B cell (primary cell): ENCODE measurements at regions not wholly inside any gene's neighbourhood (a gene's known extent, or its start where the extent isn't known, plus 50 kb on each side); places are given as distances from the start of the nearest gene placed in this dataset.

Experiments used
- ATAC-seq: fragments of 200-7000 bp; cut with Tn5 transposase; one replicate; pipeline ENCODE4 v1.10.0; 2021; ENCODE audit warnings: low read depth, mild to moderate bottlenecking, moderate number of reproducible peaks, moderate library complexity
- CTCF ChIA-PET: fragments of 350-600 bp; sonication (Branson Sonifier 250); formaldehyde crosslinking; loops from one replicate; lab custom pipeline; 2021; ENCODE audit warnings: antibody characterized with exemption, inconsistent platforms; lab: Charles Lee
- POLR2A ChIA-PET: fragments of 350-600 bp; sonication (Branson Sonifier 250); formaldehyde crosslinking; loops from one replicate; lab custom pipeline; 2021; ENCODE audit warnings: antibody characterized with exemption; lab: Charles Lee
- DNase-seq: peaks from one replicate; pipeline ENCODE4 v3.0.0; 2013
- H2AFZ ChIP-seq: 2 replicates; pipeline ENCODE4 v1.6.1; 2012; ENCODE audit warnings: mild to moderate bottlenecking, low read depth, low read length; ENCODE audit not compliant: insufficient read depth, poor library complexity, severe bottlenecking
- H3K27ac ChIP-seq, 2 donors: 1 replicate in 1 of 2; 2 replicates in 1 of 2; pipeline ENCODE4 v1.5.1; 2012 to 2013; ENCODE audit warnings: low read length in 2 of 2, mild to moderate bottlenecking in 2 of 2, moderate library complexity in 1 of 2
- H3K27me3 ChIP-seq, 4 experiments: fragments of 200-600 bp in 1 of 4; sonication (generic) in 1 of 4; replicated peaks in 1 of 4; 1 replicate in 2 of 4; 2 replicates in 2 of 4; pipeline versions ENCODE4 v1.6.1 to v1.7.0; 2013 to 2016; ENCODE audit warnings: low read length in 3 of 4, mild to moderate bottlenecking in 2 of 4, mixed read lengths in 1 of 4, moderate library complexity in 1 of 4; ENCODE audit not compliant: insufficient read depth in 4 of 4, control insufficient read depth in 3 of 4; ENCODE audit errors: control extremely low read depth in 1 of 4
- H3K36me3 ChIP-seq, 2 experiments: replicated peaks in 1 of 2; 1 replicate in 1 of 2; 2 replicates in 1 of 2; pipeline versions ENCODE4 v1.6.1 to v1.7.1; 2013; ENCODE audit warnings: low read length in 1 of 2; ENCODE audit not compliant: insufficient read depth in 2 of 2, control insufficient read depth in 1 of 2; ENCODE audit errors: control extremely low read depth in 1 of 2, extremely low read depth in 1 of 2
- H3K4me1 ChIP-seq, 2 donors: fragments of 200-600 bp in 1 of 2; sonication (generic) in 1 of 2; 1 replicate in 1 of 2; 2 replicates in 1 of 2; pipeline versions ENCODE4 v1.5.1 to v1.6.1; 2013 to 2017; ENCODE audit warnings: low read length in 2 of 2; ENCODE audit not compliant: control insufficient read depth in 2 of 2, insufficient read depth in 2 of 2
- H3K4me2 ChIP-seq: replicated peaks from 2 replicates; pipeline ENCODE3; 2012; ENCODE audit warnings: mild to moderate bottlenecking, low read depth, low read length; ENCODE audit not compliant: poor library complexity, severe bottlenecking
- H3K4me3 ChIP-seq, 5 experiments: fragments of 200-600 bp in 1 of 5; sonication (generic) in 1 of 5; 1 replicate in 3 of 5; 2 replicates in 2 of 5; pipeline versions ENCODE4 v1.5.1 to v1.7.0; 2011 to 2016; ENCODE audit warnings: low read length in 4 of 5, mild to moderate bottlenecking in 4 of 5, low read depth in 2 of 5, control low read depth in 1 of 5, moderate library complexity in 1 of 5; ENCODE audit not compliant: insufficient read depth in 1 of 5; ENCODE audit errors: control extremely low read depth in 1 of 5, extremely low read depth in 1 of 5
- H3K79me2 ChIP-seq: fragments of 200-600 bp; sonication (generic); one replicate; pipeline ENCODE4 v1.6.0; 2016; ENCODE audit warnings: low read length; ENCODE audit not compliant: control insufficient read depth, insufficient read depth
- H3K9ac ChIP-seq: fragments of 200-600 bp; sonication (generic); 2 replicates; pipeline ENCODE4 v1.6.1; 2017; ENCODE audit warnings: mild to moderate bottlenecking, low read length, moderate library complexity
- H3K9me3 ChIP-seq, 3 donors: one replicate each; pipeline versions ENCODE4 v1.6.1 to v1.7.1; 2013; ENCODE audit warnings: low read length in 2 of 3; ENCODE audit not compliant: control insufficient read depth in 2 of 3, insufficient read depth in 1 of 3; ENCODE audit errors: control extremely low read depth in 1 of 3
- H4K20me1 ChIP-seq: 2 replicates; pipeline ENCODE4 v1.6.0; 2012; ENCODE audit warnings: mild to moderate bottlenecking, low read length; ENCODE audit not compliant: insufficient read depth, control insufficient read depth, poor library complexity, severe bottlenecking
- H3K27ac Mint-ChIP-seq: one replicate; pipeline ENCODE4 v1.8.0; 2021; ENCODE audit warnings: mixed read lengths
- H3K27me3 Mint-ChIP-seq: one replicate; pipeline ENCODE4 v1.8.0; 2021; ENCODE audit warnings: mixed read lengths
- H3K4me1 Mint-ChIP-seq: one replicate; pipeline ENCODE4 v1.8.0; 2021; ENCODE audit warnings: mixed read lengths
- H3K4me3 Mint-ChIP-seq: one replicate; pipeline ENCODE4 v1.8.0; 2021; ENCODE audit warnings: mixed read lengths
- H3K9me3 Mint-ChIP-seq: one replicate; pipeline ENCODE4 v1.8.0; 2022; ENCODE audit warnings: mixed read lengths; ENCODE audit not compliant: insufficient read depth
- CTCF ChIP-seq: fragments of 200-600 bp; IDR thresholded peaks from one replicate; pipeline ENCODE4 v1.8.0; 2022; ENCODE audit warnings: antibody characterized with exemption, mild to moderate bottlenecking
- EZH2 ChIP-seq: IDR thresholded peaks from 2 replicates; pipeline ENCODE4 v1.6.1; 2012; ENCODE audit warnings: borderline replicate concordance, low read depth, mild to moderate bottlenecking, moderate library complexity, low read length; ENCODE audit not compliant: insufficient read depth, poor library complexity, severe bottlenecking
- WGBS: methylation state at CpG from one replicate; pipeline ENCODE4 v1.1.5; 2013; ENCODE audit warnings: missing lambda C conversion rate; ENCODE audit not compliant: insufficient coverage; 5-methylcytosine and 5-hydroxymethylcytosine counted together
- intact Hi-C: fragments of 100-400 bp; cut with micrococcal nuclease; formaldehyde crosslinking; loops from one replicate; pipeline ENCODE4 v1.10.0; 2022

DNA sequence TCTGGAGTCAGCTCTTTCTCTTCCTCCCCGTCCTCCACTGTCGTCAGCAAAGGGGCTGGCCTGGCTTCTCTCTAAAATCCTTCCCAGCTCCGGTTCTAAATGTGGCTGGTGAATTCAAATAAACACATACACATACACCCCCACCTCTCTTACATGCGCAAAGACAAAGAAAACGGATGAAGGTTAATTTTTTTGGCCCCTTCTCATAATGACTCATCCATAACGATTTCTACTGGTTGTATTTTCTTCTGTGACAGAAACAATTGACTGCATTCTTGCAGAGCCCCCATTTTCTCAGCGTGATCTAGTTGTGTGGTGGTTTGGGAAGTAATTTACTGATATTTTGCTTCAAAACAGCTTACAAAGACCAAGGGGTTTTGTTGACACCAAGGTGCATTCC, 130.0 kb upstream of the NTM start:
- peaks cover 8% of the 10 kb centered on the region for H3K27me3 Mint-ChIP-seq

DNA sequence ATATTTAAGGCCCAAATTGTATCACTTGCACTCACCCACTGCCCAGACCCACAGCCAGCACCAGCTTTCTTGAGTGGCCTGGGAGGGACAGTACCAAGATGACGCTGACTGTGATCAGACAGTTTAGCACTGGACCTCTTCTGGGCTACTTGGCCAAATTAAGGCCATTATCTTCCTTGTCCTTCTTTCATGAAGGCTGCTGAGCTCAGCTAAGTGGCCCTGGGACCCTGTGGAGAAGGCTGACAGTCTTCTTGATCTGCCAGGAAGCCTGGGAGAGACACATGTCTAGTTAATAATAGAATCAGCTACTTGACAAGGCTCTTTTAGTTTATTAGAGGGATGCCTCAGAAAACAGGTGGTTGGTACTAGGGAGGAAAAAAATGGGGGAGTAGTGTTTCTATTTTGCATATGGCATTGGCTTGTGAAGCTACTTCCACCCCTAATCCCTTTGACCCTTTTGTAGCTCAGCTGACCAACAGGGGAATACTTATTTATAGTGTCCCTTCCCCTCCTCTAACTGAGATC, 127.9 kb upstream of the NTM start:
- Mint-ChIP-seq H3K4me3 (no peak overlapping the region), H3K9me3 (no peaks in the 10 kb centered on the region), H3K4me1 (no peaks in the 10 kb centered on the region), H3K27ac (no peak overlapping the region), H3K27me3 (peaks cover 15% of the 10 kb centered on the region)
- Histone ChIP-seq H3K36me3 (no peaks in the 10 kb centered on the region), H3K4me3 (no peak overlapping the region), H3K9ac (no peak overlapping the region), H2AFZ (no peak overlapping the region), H3K4me2 (no peak overlapping the region), H3K79me2 (no peaks in the 10 kb centered on the region), H3K27ac (no peak overlapping the region), H3K27me3 (peaks cover 0 to 6% (median 0%) of the 10 kb centered on the region in 4 experiments), H3K4me1 (no peaks in the 10 kb centered on the region), H4K20me1 (no peaks in the 10 kb centered on the region), H3K9me3 (peaks cover 0 to 3% (median 0%) of the 10 kb centered on the region in 3 donors)
- CTCF ChIA-PET, result no interaction called here
- WGBS, result 62% methylated on average over 1 of the region's 1 CpG
- POLR2A ChIA-PET, result no interaction called here
- no peak for ATAC-seq
- intact Hi-C loops, result no loop called here
- no peak for DNase-seq
- TF ChIP-seq CTCF (no peak), EZH2 (no peak)

More for the DNA sequence above, 130.0 kb upstream of the NTM start:
- H4K20me1 ChIP-seq, result no peaks in the 10 kb centered on the region
- H3K4me3 ChIP-seq, result no peak overlapping the region
- H3K27ac ChIP-seq, result no peak overlapping the region
- Mint-ChIP-seq H3K4me1 (no peaks in the 10 kb centered on the region), H3K9me3 (no peaks in the 10 kb centered on the region), H3K4me3 (no peak overlapping the region), H3K27ac (no peak overlapping the region)
- TF ChIP-seq EZH2 (no peak), CTCF (no peak)
- ATAC-seq, result no peak
- H2AFZ ChIP-seq, result no peak overlapping the region
- H3K4me1 ChIP-seq, result no peaks in the 10 kb centered on the region
- ChIA-PET POLR2A (no interaction called here), CTCF (no interaction called here)
- DNase-seq, result no peak
- WGBS, result 79% methylated on average over 6 of the region's 7 CpGs
- H3K36me3 ChIP-seq, result no peaks in the 10 kb centered on the region
- H3K27me3 ChIP-seq, result peaks cover 0 to 3% (median 0%) of the 10 kb centered on the region in 4 experiments
- H3K9ac ChIP-seq, result no peak overlapping the region
- no peak overlapping the region for H3K4me2 ChIP-seq
- H3K79me2 ChIP-seq, result no peaks in the 10 kb centered on the region
- intact Hi-C loops, result no loop called here
- peaks cover 0 to 2% (median 0%) of the 10 kb centered on the region in 3 donors for H3K9me3 ChIP-seq
